DND-41 (cell line): ENCODE measurements at regions not wholly inside any gene's neighbourhood (a gene's known extent, or its start where the extent isn't known, plus 50 kb on each side); places are given as distances from the start of the nearest gene placed in this dataset.

Experiments
- ATAC-seq: fragments of 200-7000 bp; cut with Tn5 transposase; 3 replicates; pipeline ENCODE4 v1.9.1; 2021; ENCODE audit warnings: low read depth; ENCODE audit not compliant: insufficient read depth
- DNase-seq: peaks from one replicate; pipeline ENCODE4 v3.0.0-alpha.2; 2020
- H2AFZ ChIP-seq: 2 replicates; pipeline ENCODE4 v1.6.0; 2012; ENCODE audit warnings: low read depth, low read length
- H3K27ac ChIP-seq: 2 replicates; pipeline ENCODE4 v1.5.1; 2012; ENCODE audit warnings: low read length, inconsistent platforms
- H3K27me3 ChIP-seq: fragments of 200-600 bp; sonication (generic); 2 replicates; pipeline ENCODE4 v1.6.0; 2012; ENCODE audit warnings: low read length, mild to moderate bottlenecking, inconsistent platforms; ENCODE audit not compliant: insufficient read depth, poor library complexity
- H3K36me3 ChIP-seq: 2 replicates; pipeline ENCODE4 v1.5.1; 2012; ENCODE audit warnings: low read length, inconsistent platforms; ENCODE audit not compliant: insufficient read depth
- H3K4me1 ChIP-seq: 2 replicates; pipeline ENCODE4 v1.5.1; 2012; ENCODE audit warnings: mild to moderate bottlenecking, low read length; ENCODE audit not compliant: insufficient read depth
- H3K4me2 ChIP-seq: 2 replicates; pipeline ENCODE4 v1.6.0; 2012; ENCODE audit warnings: mild to moderate bottlenecking, moderate library complexity, low read length, inconsistent platforms; ENCODE audit not compliant: insufficient read depth
- H3K4me3 ChIP-seq, 2 experiments: fragments of 200-600 bp in 1 of 2; shearing (Covaris generic) in 1 of 2; 2 replicates each; pipeline ENCODE4 v1.5.1; 2012 to 2016; ENCODE audit warnings: inconsistent platforms in 2 of 2, low read length in 2 of 2, mild to moderate bottlenecking in 2 of 2, low read depth in 1 of 2, moderate library complexity in 1 of 2
- H3K79me2 ChIP-seq: 2 replicates; pipeline ENCODE4 v1.6.0; 2012; ENCODE audit warnings: low read length, inconsistent platforms; ENCODE audit not compliant: insufficient read depth
- H3K9ac ChIP-seq: 2 replicates; pipeline ENCODE4 v1.6.0; 2012; ENCODE audit warnings: low read depth, mild to moderate bottlenecking, inconsistent platforms, low read length, moderate library complexity
- H3K9me3 ChIP-seq: 2 replicates; pipeline ENCODE4 v1.5.1; 2012; ENCODE audit warnings: low read length, moderate library complexity, mild to moderate bottlenecking, inconsistent platforms; ENCODE audit not compliant: insufficient read depth, severe bottlenecking
- H4K20me1 ChIP-seq: 2 replicates; pipeline ENCODE4 v1.6.0; 2012; ENCODE audit warnings: low read length; ENCODE audit not compliant: insufficient read depth
- EZH2 ChIP-seq: IDR thresholded peaks from 3 replicates; pipeline ENCODE4 v1.6.1; 2012; ENCODE audit warnings: borderline replicate concordance, low read depth, mild to moderate bottlenecking, moderate library complexity, low read length, inconsistent platforms; ENCODE audit not compliant: severe bottlenecking
- TF ChIP-seq, protein P1 (sequence below): IDR thresholded peaks from 2 replicates; pipeline ENCODE4 v1.5.1; 2012; ENCODE audit warnings: borderline replicate concordance, low read length, moderate library complexity, mild to moderate bottlenecking; ENCODE audit not compliant: poor library complexity, severe bottlenecking; ENCODE audit errors: extremely low read depth

DNA sequence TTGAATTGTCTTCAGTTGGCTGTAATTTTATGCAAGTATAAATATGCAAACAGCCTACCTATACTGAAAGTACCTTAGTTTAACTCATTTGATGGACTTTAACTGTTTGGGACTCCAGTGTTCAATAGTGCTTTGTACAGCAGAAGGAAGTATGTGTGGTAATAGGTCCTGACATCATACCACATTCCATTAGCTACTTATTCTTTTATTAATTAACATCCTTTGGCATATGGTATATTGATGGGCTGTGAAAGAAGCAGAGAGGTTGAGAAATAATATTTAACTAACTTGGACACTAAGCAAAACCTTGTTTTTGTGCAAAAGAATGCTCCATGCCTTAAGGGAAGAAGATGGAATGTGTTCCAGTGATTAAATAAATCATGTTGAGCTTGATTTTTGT is 97.6 kb upstream of the SEMA6A start:
- DNase-seq = no peak
- no peak for TF ChIP-seq EZH2
- TF ChIP-seq, protein P1, sequence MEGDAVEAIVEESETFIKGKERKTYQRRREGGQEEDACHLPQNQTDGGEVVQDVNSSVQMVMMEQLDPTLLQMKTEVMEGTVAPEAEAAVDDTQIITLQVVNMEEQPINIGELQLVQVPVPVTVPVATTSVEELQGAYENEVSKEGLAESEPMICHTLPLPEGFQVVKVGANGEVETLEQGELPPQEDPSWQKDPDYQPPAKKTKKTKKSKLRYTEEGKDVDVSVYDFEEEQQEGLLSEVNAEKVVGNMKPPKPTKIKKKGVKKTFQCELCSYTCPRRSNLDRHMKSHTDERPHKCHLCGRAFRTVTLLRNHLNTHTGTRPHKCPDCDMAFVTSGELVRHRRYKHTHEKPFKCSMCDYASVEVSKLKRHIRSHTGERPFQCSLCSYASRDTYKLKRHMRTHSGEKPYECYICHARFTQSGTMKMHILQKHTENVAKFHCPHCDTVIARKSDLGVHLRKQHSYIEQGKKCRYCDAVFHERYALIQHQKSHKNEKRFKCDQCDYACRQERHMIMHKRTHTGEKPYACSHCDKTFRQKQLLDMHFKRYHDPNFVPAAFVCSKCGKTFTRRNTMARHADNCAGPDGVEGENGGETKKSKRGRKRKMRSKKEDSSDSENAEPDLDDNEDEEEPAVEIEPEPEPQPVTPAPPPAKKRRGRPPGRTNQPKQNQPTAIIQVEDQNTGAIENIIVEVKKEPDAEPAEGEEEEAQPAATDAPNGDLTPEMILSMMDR = no peak

DNA sequence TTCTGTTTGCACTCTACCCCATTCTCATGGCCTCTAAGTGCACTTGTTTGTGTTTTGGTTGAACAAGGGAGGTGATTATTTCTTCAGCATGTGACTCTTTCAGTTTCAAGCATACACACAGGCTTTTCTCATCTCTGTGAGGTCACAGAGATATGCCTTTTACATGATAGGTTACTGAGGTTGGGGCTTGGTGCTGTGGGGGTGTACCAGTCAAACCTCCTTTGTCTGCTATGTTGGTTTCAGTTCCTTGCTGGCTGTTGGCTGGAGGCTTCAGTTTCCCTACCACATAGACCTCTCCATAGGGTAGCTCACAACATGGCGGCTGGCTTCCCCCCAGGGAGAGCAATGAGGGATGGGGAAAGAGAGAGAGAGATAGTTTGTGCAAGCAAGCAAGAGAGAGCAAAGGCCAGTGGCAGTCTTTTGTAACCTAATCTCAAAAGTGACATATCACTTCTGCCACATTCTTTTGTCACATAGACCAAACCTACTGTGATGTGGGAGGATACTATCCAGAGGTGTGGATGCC is 96.7 kb upstream of the SEMA6A start:
- no peak overlapping the region for H3K4me3 ChIP-seq
- H3K27ac ChIP-seq = no peak overlapping the region
- no peaks in the 10 kb centered on the region for H3K36me3 ChIP-seq
- no peak overlapping the region for H3K9ac ChIP-seq
- H3K9me3 ChIP-seq = no peaks in the 10 kb centered on the region
- no peak for ATAC-seq
- H3K4me1 ChIP-seq = no peaks in the 10 kb centered on the region
- no peaks in the 10 kb centered on the region for H3K79me2 ChIP-seq
- H3K4me2 ChIP-seq = no peak overlapping the region
- no peaks in the 10 kb centered on the region for H3K27me3 ChIP-seq
- no peak for TF ChIP-seq EZH2
- no peaks in the 10 kb centered on the region for H4K20me1 ChIP-seq
- DNase-seq = no peak
- no peak overlapping the region for H2AFZ ChIP-seq

More for the DNA sequence above, 97.6 kb upstream of the SEMA6A start:
- Histone ChIP-seq H3K27me3 (no peaks in the 10 kb centered on the region), H3K79me2 (no peaks in the 10 kb centered on the region), H3K9me3 (no peaks in the 10 kb centered on the region), H2AFZ (no peak overlapping the region), H3K27ac (no peak overlapping the region), H3K4me3 (no peak overlapping the region), H4K20me1 (no peaks in the 10 kb centered on the region), H3K4me2 (no peak overlapping the region), H3K4me1 (no peaks in the 10 kb centered on the region), H3K9ac (no peak overlapping the region), H3K36me3 (no peaks in the 10 kb centered on the region)
- ATAC-seq = no peak

DNA sequence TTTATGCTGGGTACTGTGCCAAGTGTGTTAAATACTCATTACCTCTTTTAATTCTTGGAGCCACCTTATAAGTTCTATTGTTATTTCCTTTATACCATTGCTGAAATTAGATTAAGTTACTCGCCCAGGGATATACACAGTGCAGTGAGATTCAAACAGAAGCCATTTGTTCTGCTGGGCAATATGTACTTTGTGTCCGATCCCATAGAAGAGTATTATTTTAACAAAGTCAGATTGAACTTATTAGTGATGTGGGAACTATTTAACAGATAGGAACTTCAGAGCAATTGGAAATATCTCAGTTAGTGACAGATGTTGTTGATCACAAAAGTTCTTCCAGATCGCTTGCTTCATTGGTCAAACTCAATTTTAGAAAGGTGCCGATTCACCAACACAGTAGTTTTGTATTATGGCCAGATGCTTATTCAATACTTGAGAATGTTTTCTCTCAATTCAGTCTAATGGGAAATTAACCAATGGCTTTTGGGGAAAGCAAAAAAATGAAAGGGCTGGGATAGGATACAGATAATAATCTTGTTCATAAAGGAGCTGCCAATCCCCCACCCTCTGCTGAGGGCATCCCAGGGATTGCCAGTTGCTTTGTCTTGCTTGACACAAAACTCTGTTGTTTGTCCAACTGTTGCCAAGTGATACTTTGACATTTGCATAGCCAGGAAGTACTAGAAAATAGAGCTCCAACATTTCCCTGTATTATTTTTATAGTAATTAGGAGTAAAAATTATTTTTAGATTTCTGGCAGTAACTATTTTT is 94.8 kb upstream of the SEMA6A start:
- Histone ChIP-seq H3K36me3 (no peaks in the 10 kb centered on the region), H3K27ac (no peak overlapping the region), H3K4me2 (no peak overlapping the region), H3K9me3 (no peaks in the 10 kb centered on the region), H4K20me1 (no peaks in the 10 kb centered on the region), H2AFZ (no peak overlapping the region), H3K79me2 (no peaks in the 10 kb centered on the region), H3K27me3 (no peaks in the 10 kb centered on the region), H3K4me3 (no peak overlapping the region), H3K9ac (no peak overlapping the region), H3K4me1 (no peaks in the 10 kb centered on the region)
- ATAC-seq (no peak), DNase-seq (no peak)
- TF ChIP-seq, protein P1 = no peak
- TF ChIP-seq EZH2 = no peak

DNA sequence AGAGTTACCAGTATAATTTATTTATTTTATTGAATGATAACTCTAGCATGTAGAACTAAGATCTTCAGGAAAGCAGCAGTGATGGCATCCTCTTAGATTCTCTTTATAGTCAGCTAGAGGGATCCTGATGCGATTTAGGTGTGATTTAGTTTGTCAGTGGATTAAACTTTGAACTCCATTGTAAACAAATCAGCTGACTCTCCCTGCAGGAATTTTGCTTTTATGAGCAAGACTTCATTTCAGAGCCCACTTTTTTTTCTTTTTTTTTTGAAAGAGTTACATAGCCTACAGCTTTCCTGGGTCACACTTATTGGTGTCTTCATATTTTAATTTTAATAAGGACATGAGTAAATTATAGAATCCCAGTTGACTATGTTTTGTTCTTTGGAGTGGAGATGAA is 93.8 kb upstream of the SEMA6A start:
- Histone ChIP-seq H3K27me3 (no peaks in the 10 kb centered on the region), H3K79me2 (no peaks in the 10 kb centered on the region), H2AFZ (no peak overlapping the region), H3K4me1 (no peaks in the 10 kb centered on the region), H3K9ac (no peak overlapping the region), H3K4me2 (no peak overlapping the region), H3K9me3 (no peaks in the 10 kb centered on the region), H3K4me3 (no peak overlapping the region), H3K36me3 (no peaks in the 10 kb centered on the region), H4K20me1 (no peaks in the 10 kb centered on the region), H3K27ac (no peak overlapping the region)
- TF ChIP-seq, protein P1 = no peak
- no peak for TF ChIP-seq EZH2
- DNase-seq = no peak
- no peak for ATAC-seq
